Lung (tissue), 11 donors: ENCODE measurements at regions not wholly inside any gene's neighbourhood (a gene's known extent, or its start where the extent isn't known, plus 50 kb on each side); places are given as distances from the start of the nearest gene placed in this dataset.

Experiments used
- ATAC-seq: fragments of 200-7000 bp; cut with Tn5 transposase; one replicate; pipeline ENCODE4 v1.9.1; 2020; ENCODE audit warnings: moderate number of reproducible peaks; ENCODE audit not compliant: insufficient read depth, low FRiP score
- DNase-seq, 3 donors: peaks; one replicate each; pipeline ENCODE4 v3.0.0-alpha.2; 2013 to 2017
- H3K27ac ChIP-seq, 2 donors: one replicate each; pipeline ENCODE4 v1.5.1; 2013; ENCODE audit warnings: mild to moderate bottlenecking in 2 of 2, moderate library complexity in 2 of 2, control low read depth in 1 of 2, inconsistent platforms in 1 of 2, low read depth in 1 of 2, low read length in 1 of 2
- H3K27me3 ChIP-seq, 3 donors: one replicate each; pipeline ENCODE4 v1.5.1; 2013; ENCODE audit warnings: low read length in 2 of 3; ENCODE audit not compliant: control insufficient read depth in 3 of 3, insufficient read depth in 3 of 3
- H3K36me3 ChIP-seq, 4 donors: one replicate each; pipeline ENCODE4 v1.5.1; 2013; ENCODE audit warnings: low read length in 4 of 4, mild to moderate bottlenecking in 1 of 4, moderate library complexity in 1 of 4; ENCODE audit not compliant: control insufficient read depth in 4 of 4, insufficient read depth in 4 of 4
- H3K4me1 ChIP-seq, 5 donors: one replicate each; pipeline ENCODE4 v1.5.1; 2013; ENCODE audit warnings: low read length in 5 of 5, mild to moderate bottlenecking in 2 of 5, moderate library complexity in 1 of 5; ENCODE audit not compliant: control insufficient read depth in 5 of 5, insufficient read depth in 5 of 5
- H3K4me3 ChIP-seq: one replicate; pipeline ENCODE4 v1.5.1; 2013; ENCODE audit warnings: mild to moderate bottlenecking, control low read depth, moderate library complexity
- H3K9ac ChIP-seq, 2 donors: one replicate each; pipeline ENCODE4 v1.5.1; 2013; ENCODE audit warnings: low read length in 2 of 2, control low read depth in 1 of 2; ENCODE audit not compliant: insufficient read depth in 1 of 2
- H3K9me3 ChIP-seq, 4 donors: one replicate each; pipeline ENCODE4 v1.5.1; 2013; ENCODE audit warnings: low read length in 3 of 4, mild to moderate bottlenecking in 1 of 4, moderate library complexity in 1 of 4; ENCODE audit not compliant: control insufficient read depth in 4 of 4, insufficient read depth in 3 of 4
- CTCF ChIP-seq: IDR thresholded peaks from 2 replicates; pipeline ENCODE4 v1.5.1; 2012; ENCODE audit warnings: mild to moderate bottlenecking; ENCODE audit errors: control extremely low read depth, extremely low read depth
- WGBS, 2 donors: extraction: QIAGEN DNeasy Blood & Tissue Kit; methylation state at CpG; one replicate each; pipeline ENCODE4 v1.1.7; 2013; 5-methylcytosine and 5-hydroxymethylcytosine counted together
- donor health status: control.
- donor health status: control.
- donor health status: Bipolar disorder and iron deficiency.
- donor health status: healthy.
- donor health status: DM: yes; HTN: yes; CAD: no.

- Histone ChIP-seq H3K4me3 (no peak overlapping the region), H3K4me1 (peaks cover 0 to 56% (median 21%) of the 10 kb centered on the region in 5 donors), H3K27ac (no peak overlapping the region), H3K27me3 (peaks cover 0 to 2% (median 0%) of the 10 kb centered on the region in 3 donors), H3K36me3 (no peaks in the 10 kb centered on the region), H3K9ac (peak overlapping the region in 1 of 2 donors; percentile 27), H3K9me3 (peaks cover 0 to 6% (median 0%) of the 10 kb centered on the region in 4 donors)
- DNase-seq (peak; percentile 24 to 58 (median 27)), ATAC-seq (no peak)
- no peak for TF ChIP-seq CTCF
- 70 to 82% methylated on average over 7 of the region's 7 CpGs for WGBS, 2 donors
Observed at GRCh38 chr15:81910355-81911021, 135.3 kb downstream of the MEX3B start.

GRCh38 chr15:81909011-81909358, 136.8 kb downstream of the MEX3B start:
- H3K27me3 ChIP-seq, result peaks cover 0 to 2% (median 0%) of the 10 kb centered on the region in 3 donors
- no peak overlapping the region for H3K4me3 ChIP-seq
- H3K9ac ChIP-seq, result no peak overlapping the region
- peaks cover 0 to 44% (median 21%) of the 10 kb centered on the region in 5 donors for H3K4me1 ChIP-seq
- no peak overlapping the region for H3K27ac ChIP-seq
- TF ChIP-seq CTCF, result no peak
- WGBS, 2 donors, result 64 to 71% methylated on average over 2 of the region's 2 CpGs
- H3K9me3 ChIP-seq, result no peaks in the 10 kb centered on the region
- DNase-seq (no peak), ATAC-seq (no peak)
- no peaks in the 10 kb centered on the region for H3K36me3 ChIP-seq

GRCh38 chr15:81908111-81908510, 137.7 kb downstream of the MEX3B start:
- TF ChIP-seq CTCF, result no peak
- H3K27ac ChIP-seq, result no peak overlapping the region
- H3K9me3 ChIP-seq, result no peaks in the 10 kb centered on the region
- ATAC-seq (no peak), DNase-seq (no peak)
- H3K36me3 ChIP-seq, result no peaks in the 10 kb centered on the region
- 56 to 75% methylated on average over 2 of the region's 2 CpGs for WGBS, 2 donors
- no peak overlapping the region for H3K9ac ChIP-seq
- H3K4me3 ChIP-seq, result no peak overlapping the region
- H3K27me3 ChIP-seq, result no peaks in the 10 kb centered on the region
- H3K4me1 ChIP-seq, result peaks cover 0 to 41% (median 21%) of the 10 kb centered on the region in 5 donors

GRCh38 chr15:81907521-81907920, 138.3 kb downstream of the MEX3B start:
- Histone ChIP-seq H3K9me3 (no peaks in the 10 kb centered on the region), H3K4me3 (no peak overlapping the region), H3K9ac (no peak overlapping the region), H3K36me3 (no peaks in the 10 kb centered on the region), H3K27ac (no peak overlapping the region), H3K27me3 (no peaks in the 10 kb centered on the region), H3K4me1 (peaks cover 0 to 41% (median 21%) of the 10 kb centered on the region in 5 donors)
- TF ChIP-seq CTCF, result no peak
- DNase-seq (no peak), ATAC-seq (no peak)
- 86 to 98% methylated on average over 1 of the region's 1 CpG for WGBS, 2 donors
